ENCODE measurements at regions not wholly inside any gene's neighbourhood (a gene's known extent, or its start where the extent isn't known, plus 50 kb on each side); places are given as distances from the start of the nearest gene placed in this dataset.

DNA sequence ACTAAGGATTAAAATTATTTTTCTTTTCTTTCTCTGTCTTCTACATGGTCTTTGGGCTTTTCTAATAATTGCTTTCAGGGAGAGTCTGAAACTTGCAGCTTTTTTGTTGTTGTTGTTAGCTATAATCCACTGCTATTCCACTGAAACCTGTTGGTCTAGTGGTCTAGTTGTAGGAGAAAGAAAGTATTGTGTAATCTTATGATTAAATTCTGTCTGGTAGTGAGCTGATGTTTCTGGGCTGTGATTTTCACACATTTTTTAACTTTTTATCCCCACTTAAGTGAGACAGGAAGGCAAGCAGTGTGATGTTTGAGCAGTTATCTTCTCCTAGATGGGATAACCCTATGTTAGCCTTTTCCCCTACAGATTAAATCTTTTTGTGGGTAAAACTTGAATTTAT lies 825.2 kb downstream of the PCDH7 start:
- intact Hi-C loops (cut with micrococcal nuclease), result no loop called here
- Mint-ChIP-seq H3K4me3 (no peak overlapping the region), H3K27me3 (no peaks in the 10 kb centered on the region), H3K4me1 (no peaks in the 10 kb centered on the region), H3K27ac (no peak overlapping the region), H3K36me3 (ENCODE audit: low read depth) (no peaks in the 10 kb centered on the region), H3K9me3 (no peaks in the 10 kb centered on the region)
- DNase-seq, result no peak

DNA sequence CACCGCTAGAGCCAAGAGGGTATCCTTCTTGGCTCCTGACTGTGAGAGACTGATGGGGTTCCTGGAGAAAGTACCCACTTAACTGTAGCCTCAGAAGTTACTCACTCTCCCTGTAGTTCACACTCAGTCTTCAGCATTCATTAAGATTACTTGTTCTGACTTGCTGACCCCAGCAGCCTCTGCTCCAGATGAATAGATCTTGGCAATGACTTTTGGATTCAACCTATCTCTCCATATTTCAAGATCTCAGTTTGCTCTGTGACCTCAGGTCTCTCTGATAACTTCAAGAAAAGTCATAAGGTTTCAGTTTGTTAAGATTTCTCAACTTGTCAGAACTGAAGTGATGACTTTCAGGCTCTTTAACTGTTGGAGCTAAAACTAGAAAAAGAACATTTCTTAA lies 825.6 kb downstream of the PCDH7 start:
- Mint-ChIP-seq H3K4me1 (no peaks in the 10 kb centered on the region), H3K27me3 (no peaks in the 10 kb centered on the region), H3K36me3 (ENCODE audit: low read depth) (no peaks in the 10 kb centered on the region), H3K9me3 (no peaks in the 10 kb centered on the region), H3K4me3 (no peak overlapping the region), H3K27ac (no peak overlapping the region)
- DNase-seq, result no peak
- intact Hi-C loops (cut with micrococcal nuclease), result no loop called here

DNA sequence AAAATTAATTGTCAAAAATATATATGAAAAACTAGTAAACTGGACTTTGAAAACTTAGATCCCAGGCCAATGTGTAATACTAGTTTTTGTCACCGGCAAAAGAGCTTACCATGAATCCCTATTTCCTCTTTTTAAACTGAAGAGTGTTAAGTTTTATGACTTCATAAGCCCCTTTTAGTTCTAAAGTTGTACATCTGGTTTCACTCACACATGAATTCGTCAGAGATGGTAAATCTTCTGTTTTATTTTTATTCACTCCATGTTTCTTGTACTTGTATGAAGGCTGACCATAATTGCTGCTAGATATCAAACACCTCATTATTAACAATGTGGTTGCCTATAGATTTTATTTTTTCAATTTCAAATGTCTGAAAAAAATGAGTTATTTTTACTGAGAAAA lies 827.9 kb downstream of the PCDH7 start:
- intact Hi-C loops (cut with micrococcal nuclease), result no loop called here
- H3K36me3 Mint-ChIP-seq (ENCODE audit: low read depth), result no peaks in the 10 kb centered on the region
- no peak overlapping the region for H3K4me3 Mint-ChIP-seq
- H3K9me3 Mint-ChIP-seq, result no peaks in the 10 kb centered on the region
- no peak for DNase-seq
- H3K27me3 Mint-ChIP-seq, result no peaks in the 10 kb centered on the region
- no peak overlapping the region for H3K27ac Mint-ChIP-seq
- H3K4me1 Mint-ChIP-seq, result no peaks in the 10 kb centered on the region

DNA sequence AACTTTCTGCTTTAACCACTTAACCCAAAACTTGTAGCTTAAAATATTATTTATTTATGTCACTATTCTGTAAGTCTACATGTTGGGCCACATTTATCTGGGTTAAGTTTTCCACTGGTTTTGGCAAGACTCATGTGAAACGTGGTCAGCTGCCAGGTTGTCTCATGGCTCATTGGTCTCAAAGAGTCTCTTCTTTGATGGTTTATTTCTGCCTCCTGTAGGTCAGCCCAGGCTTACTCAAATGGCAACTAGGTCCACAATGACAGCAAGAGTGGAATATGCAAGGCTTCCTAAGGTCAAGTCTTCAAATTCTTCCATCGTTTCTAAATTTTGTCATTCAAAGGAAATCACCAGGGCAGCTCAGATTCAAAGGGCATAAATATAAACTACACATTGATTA lies 828.7 kb downstream of the PCDH7 start:
- Mint-ChIP-seq H3K4me3 (no peak overlapping the region), H3K27ac (no peak overlapping the region), H3K36me3 (ENCODE audit: low read depth) (no peaks in the 10 kb centered on the region)

DNA sequence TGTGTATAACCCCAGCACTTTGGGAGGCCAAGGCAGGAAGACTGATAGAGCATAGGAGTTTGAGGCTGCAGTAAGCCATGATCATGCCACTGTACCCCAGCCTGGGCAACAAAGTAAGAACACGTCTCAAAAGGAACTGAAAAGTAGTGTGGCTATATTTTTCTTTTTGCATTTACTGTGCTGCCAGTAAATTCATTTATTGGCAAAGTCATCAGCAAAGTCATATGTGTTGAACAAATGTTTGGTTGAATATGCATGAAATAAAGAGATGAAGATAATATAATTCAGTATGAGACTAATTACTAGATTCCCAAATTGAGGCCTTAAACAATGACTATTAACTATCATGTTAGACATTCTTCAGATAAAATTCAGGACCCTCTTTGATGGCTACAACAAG lies 829.1 kb downstream of the PCDH7 start:
- Mint-ChIP-seq H3K36me3 (ENCODE audit: low read depth) (no peaks in the 10 kb centered on the region), H3K27me3 (no peaks in the 10 kb centered on the region), H3K27ac (no peak overlapping the region), H3K4me3 (no peak overlapping the region), H3K4me1 (no peaks in the 10 kb centered on the region), H3K9me3 (no peaks in the 10 kb centered on the region)
- intact Hi-C loops (cut with micrococcal nuclease), result no loop called here
- DNase-seq, result no peak

More for the DNA sequence above, 828.7 kb downstream of the PCDH7 start:
- H3K4me1 Mint-ChIP-seq, result no peaks in the 10 kb centered on the region
- no peaks in the 10 kb centered on the region for H3K9me3 Mint-ChIP-seq
- DNase-seq, result no peak
- H3K27me3 Mint-ChIP-seq, result no peaks in the 10 kb centered on the region
- intact Hi-C loops (cut with micrococcal nuclease), result no loop called here

DNA sequence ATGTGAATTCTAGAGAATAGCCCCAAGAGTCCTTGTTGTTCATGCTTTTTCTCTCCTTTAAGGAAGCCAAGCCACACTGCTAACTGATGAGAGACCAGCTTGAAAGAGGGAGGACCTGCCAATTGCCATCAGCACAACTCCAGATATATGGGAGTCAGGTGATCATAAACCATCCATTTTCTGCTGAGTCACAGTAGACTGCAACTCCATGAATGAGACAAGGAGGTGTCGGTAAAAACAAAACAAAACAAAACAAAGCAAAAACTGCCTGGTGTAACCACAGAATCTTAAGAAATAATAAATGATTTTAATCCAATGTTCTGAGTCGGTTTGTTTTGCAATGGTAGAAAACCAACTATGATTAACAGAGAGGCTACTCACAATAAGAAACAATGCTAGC lies 837.3 kb downstream of the PCDH7 start:
- H3K27ac Mint-ChIP-seq, result no peak overlapping the region
- H3K4me3 Mint-ChIP-seq, result no peak overlapping the region
- intact Hi-C loops (cut with micrococcal nuclease), result no loop called here
- H3K36me3 Mint-ChIP-seq (ENCODE audit: low read depth), result no peaks in the 10 kb centered on the region
- no peaks in the 10 kb centered on the region for H3K4me1 Mint-ChIP-seq
- no peaks in the 10 kb centered on the region for H3K27me3 Mint-ChIP-seq
- H3K9me3 Mint-ChIP-seq, result no peaks in the 10 kb centered on the region
- DNase-seq, result no peak

DNA sequence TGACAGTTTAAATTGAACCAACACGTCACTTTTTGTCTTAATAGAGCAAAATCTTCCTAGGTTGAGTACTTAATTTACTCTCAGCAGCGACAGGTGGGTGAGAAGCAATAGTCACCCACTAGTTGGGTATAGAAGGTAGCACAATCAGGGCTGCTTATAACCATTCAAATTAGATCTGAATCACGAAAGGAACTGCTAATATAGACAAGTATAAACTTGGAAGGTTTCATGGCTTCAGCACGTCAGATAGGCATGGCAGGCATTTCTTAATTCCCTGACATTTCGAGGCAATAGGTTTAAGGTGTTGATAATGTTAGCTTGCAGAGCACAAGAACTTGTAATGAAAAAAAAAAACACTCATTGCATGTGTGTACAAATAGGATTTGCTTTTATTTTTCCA lies 853.4 kb downstream of the PCDH7 start:
- intact Hi-C loops (cut with micrococcal nuclease), result no loop called here
- no peaks in the 10 kb centered on the region for H3K9me3 Mint-ChIP-seq
- no peak overlapping the region for H3K4me3 Mint-ChIP-seq
- H3K4me1 Mint-ChIP-seq, result no peaks in the 10 kb centered on the region
- no peaks in the 10 kb centered on the region for H3K36me3 Mint-ChIP-seq (ENCODE audit: low read depth)
- no peaks in the 10 kb centered on the region for H3K27me3 Mint-ChIP-seq
- DNase-seq, result no peak
- H3K27ac Mint-ChIP-seq, result no peak overlapping the region

DNA sequence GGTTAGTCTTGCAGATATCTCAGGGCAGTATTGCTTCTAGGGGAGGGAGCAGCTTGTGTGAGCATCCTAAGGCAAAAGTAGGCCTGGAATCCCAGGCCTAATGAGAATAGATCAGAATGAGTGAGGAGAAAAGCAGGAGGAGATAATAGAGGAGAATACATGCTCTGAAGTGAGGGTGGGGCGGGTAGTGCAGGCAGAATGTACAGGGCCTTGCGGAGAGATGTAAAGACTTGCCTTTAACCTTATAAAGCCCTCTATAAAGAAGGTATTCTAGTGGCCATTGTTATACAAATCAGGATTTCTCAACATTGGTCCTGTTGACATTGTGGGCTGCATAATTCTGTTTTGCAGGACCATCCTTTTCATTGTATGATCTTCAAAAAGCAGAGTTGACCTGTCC lies 855.3 kb downstream of the PCDH7 start:
- Mint-ChIP-seq H3K27me3 (no peaks in the 10 kb centered on the region), H3K4me3 (no peak overlapping the region), H3K27ac (no peak overlapping the region), H3K9me3 (no peaks in the 10 kb centered on the region), H3K4me1 (no peaks in the 10 kb centered on the region), H3K36me3 (ENCODE audit: low read depth) (no peaks in the 10 kb centered on the region)
- no peak for DNase-seq
- intact Hi-C loops (cut with micrococcal nuclease), result no loop called here

DNA sequence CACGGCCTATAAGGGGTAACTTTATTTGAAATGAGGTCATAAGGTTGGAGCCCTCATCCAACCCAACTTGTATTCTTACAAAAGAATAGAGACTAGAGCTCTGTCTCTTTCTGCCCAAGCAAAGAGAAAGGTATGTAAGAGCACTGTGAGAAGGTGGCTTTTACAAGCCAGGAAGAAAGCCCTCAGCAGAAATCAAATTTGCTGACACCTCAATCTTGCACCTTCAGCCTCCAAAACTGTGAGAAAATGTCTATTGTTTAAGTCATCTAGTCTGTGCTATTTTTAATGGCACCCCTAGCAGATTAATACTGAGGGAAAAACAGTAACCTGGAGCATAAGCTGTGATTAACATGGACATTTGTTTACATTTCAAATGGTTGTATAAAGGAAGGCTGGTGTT lies 860.7 kb downstream of the PCDH7 start:
- Mint-ChIP-seq H3K9me3 (no peaks in the 10 kb centered on the region), H3K4me3 (no peak overlapping the region), H3K27me3 (no peaks in the 10 kb centered on the region), H3K36me3 (ENCODE audit: low read depth) (no peaks in the 10 kb centered on the region), H3K4me1 (no peaks in the 10 kb centered on the region), H3K27ac (no peak overlapping the region)
- no peak for DNase-seq
- intact Hi-C loops (cut with micrococcal nuclease), result no loop called here

DNA sequence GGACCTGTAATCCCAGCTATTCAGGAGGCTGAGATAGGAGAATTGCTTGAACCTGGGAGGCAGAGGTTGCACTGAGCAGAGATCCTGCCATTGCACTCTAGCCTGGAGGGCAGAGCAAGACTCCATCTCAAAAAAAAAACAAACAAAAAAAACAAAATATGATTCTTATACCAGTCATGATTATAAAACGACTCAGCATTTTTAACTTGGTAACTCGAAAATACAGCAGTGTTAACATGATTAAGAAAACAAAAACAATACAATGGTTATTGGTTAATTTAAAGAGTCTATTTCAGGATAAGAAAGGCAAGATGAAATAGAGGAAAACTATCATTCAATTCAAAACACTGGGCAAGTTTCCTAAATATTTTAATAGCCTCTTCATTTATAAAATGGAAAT lies 865.3 kb downstream of the PCDH7 start:
- Mint-ChIP-seq H3K27ac (no peak overlapping the region), H3K9me3 (peaks cover 4% of the 10 kb centered on the region), H3K36me3 (ENCODE audit: low read depth) (no peaks in the 10 kb centered on the region), H3K27me3 (no peaks in the 10 kb centered on the region), H3K4me1 (no peaks in the 10 kb centered on the region), H3K4me3 (no peak overlapping the region)
- intact Hi-C loops (cut with micrococcal nuclease), result no loop called here
- DNase-seq, result no peak

DNA sequence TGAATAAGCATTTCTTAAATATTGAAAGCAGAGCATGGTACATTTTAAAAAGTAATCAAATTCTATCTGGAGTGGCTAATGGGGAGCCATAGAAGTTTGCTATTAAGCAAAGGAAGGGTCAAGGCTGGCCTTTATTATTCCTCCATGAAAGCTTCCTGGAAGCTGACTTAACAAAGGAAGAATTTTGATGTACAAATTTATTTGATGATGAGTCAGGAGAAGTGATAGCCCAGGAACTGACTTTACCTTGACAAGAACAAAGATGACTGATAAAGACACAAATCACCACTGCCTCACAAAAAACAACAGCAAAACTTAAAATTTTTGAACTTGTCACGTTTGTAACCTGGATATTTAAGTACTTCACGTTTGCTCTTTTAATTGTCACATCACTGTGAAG lies 872.1 kb downstream of the PCDH7 start:
- H3K4me1 Mint-ChIP-seq, result no peaks in the 10 kb centered on the region
- no peak overlapping the region for H3K4me3 Mint-ChIP-seq
- intact Hi-C loops (cut with micrococcal nuclease), result no loop called here
- no peaks in the 10 kb centered on the region for H3K27me3 Mint-ChIP-seq
- H3K27ac Mint-ChIP-seq, result no peak overlapping the region
- no peak for DNase-seq
- H3K36me3 Mint-ChIP-seq (ENCODE audit: low read depth), result no peaks in the 10 kb centered on the region
- H3K9me3 Mint-ChIP-seq, result peaks cover 4% of the 10 kb centered on the region

DNA sequence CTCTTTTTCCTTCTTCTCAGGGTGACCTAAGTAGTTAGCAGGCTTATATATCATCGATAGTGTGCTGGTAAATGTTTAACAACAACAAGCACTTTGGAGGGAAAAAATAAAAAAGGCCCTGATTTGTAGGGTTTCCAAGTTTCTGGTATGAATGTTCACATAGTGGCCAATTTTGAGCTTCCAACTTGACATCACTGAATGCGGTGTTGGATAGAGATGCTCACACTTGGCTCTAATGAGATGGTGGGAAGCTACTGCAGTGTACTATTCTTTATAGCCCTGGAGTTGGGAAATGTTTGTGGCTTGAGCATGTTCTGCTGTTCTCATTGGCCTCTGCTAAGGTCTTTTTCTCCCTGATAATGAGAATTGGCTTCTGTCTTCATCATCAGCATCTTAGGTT lies 875.3 kb downstream of the PCDH7 start:
- no peak overlapping the region for H3K27ac Mint-ChIP-seq
- intact Hi-C loops (cut with micrococcal nuclease), result no loop called here
- DNase-seq, result no peak
- no peaks in the 10 kb centered on the region for H3K4me1 Mint-ChIP-seq
- no peaks in the 10 kb centered on the region for H3K36me3 Mint-ChIP-seq (ENCODE audit: low read depth)
- H3K4me3 Mint-ChIP-seq, result no peak overlapping the region
- peaks cover 4% of the 10 kb centered on the region for H3K9me3 Mint-ChIP-seq
- H3K27me3 Mint-ChIP-seq, result no peaks in the 10 kb centered on the region

DNA sequence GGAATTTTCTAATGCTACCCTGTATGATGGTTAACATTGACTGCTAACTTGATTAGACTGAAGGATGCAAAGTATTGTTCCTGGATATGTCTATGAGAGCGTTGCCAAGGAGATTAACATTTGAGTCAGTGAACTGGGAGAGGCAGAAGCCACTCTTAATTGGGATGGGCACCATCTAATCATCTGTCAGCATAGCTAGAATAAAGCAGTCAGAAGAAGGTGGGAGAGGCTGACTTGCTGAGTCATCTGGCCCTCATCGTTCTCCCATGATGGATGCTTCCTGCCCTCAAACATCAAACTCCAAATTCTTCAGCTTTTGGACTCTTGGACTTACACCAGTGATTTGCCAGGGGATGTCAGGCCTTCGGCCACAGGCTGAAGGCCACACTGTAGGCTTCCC lies 878.5 kb downstream of the PCDH7 start:
- Mint-ChIP-seq H3K4me1 (no peaks in the 10 kb centered on the region), H3K4me3 (no peak overlapping the region), H3K27ac (no peak overlapping the region), H3K36me3 (ENCODE audit: low read depth) (no peaks in the 10 kb centered on the region), H3K27me3 (no peaks in the 10 kb centered on the region), H3K9me3 (peaks cover 4% of the 10 kb centered on the region)
- DNase-seq, result no peak
- intact Hi-C loops (cut with micrococcal nuclease), result no loop called here

DNA sequence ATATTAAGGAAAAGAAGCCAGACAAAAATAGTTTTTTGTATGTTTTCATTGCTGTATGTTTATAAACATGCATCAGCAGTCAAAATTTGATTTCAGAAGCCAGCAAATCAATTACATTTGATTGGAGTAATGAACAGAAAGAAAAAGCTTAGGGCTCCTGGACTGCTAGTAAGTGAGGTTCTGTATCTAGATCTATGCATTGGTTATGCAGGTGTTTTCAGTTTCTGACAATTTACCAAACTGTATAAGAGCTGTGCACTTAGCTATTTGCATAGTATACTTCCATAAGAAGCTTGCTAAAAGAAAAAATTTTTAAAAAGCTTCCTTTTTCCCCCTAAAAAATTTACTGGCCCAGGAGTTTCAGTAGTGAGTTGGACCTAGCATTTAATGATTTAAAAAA lies 881.6 kb downstream of the PCDH7 start:
- H3K36me3 Mint-ChIP-seq (ENCODE audit: low read depth), result no peaks in the 10 kb centered on the region
- DNase-seq, result no peak
- no peak overlapping the region for H3K4me3 Mint-ChIP-seq
- H3K27ac Mint-ChIP-seq, result no peak overlapping the region
- intact Hi-C loops (cut with micrococcal nuclease), result no loop called here
- no peaks in the 10 kb centered on the region for H3K27me3 Mint-ChIP-seq
- H3K4me1 Mint-ChIP-seq, result no peaks in the 10 kb centered on the region
- peaks cover 4% of the 10 kb centered on the region for H3K9me3 Mint-ChIP-seq

DNA sequence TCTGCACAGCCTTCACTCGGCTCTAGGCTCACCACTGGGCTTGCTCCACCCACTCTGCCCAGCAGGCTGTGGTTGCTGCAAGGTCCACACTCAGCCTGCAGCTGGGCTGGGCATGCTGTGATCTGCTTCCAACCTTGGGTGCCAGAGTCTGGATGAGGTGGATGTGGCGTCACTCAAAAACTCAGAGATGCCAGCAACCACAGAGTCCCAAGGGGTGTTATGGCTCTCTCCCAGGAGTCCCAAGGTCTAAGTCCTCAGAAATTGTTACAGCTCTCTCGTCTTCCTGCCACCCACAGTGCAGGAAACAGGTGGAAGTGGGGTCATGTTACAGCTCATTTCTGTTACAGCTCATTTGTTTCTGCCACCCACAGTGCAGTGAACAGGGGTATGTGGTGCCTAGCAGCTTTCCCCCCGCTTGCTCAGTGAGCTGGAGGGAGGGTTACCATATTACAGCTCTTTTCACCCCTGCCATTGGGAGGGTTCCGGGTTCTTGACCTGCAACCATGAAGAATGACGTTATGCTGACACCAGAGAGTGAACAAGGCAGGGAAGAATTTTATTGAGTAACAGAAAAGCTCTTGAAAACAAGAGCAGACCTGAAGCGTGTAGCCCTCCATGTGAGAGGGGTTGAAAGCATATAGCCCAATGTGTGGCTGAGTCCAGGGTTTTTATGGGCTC lies 893.9 kb downstream of the PCDH7 start:
- H3K9me3 Mint-ChIP-seq, result peaks cover 3% of the 10 kb centered on the region
- H3K4me1 Mint-ChIP-seq, result no peaks in the 10 kb centered on the region
- H3K36me3 Mint-ChIP-seq (ENCODE audit: low read depth), result no peaks in the 10 kb centered on the region
- H3K27ac Mint-ChIP-seq, result no peak overlapping the region
- H3K4me3 Mint-ChIP-seq, result no peak overlapping the region
- no peak for DNase-seq
- H3K27me3 Mint-ChIP-seq, result no peaks in the 10 kb centered on the region
- intact Hi-C loops (cut with micrococcal nuclease), result no loop called here
